Stimulated activated effector memory CD8-positive, alpha-beta T cell treated with anti-CD3 and anti-CD28 coated beads, Interleukin-12 subunit alpha, Interleukin-12 subunit beta, amount 100 ng/mL, for 72 hours (primary cell): ENCODE measurements at regions not wholly inside any gene's neighbourhood (a gene's known extent, or its start where the extent isn't known, plus 50 kb on each side); places are given as distances from the start of the nearest gene placed in this dataset.

Source experiments
- ATAC-seq: fragments of 150-1000 bp; cut with Tn5 transposase; 2 replicates; pipeline ENCODE4 v1.10.0; 2021
- DNase-seq, 2 donors: peaks; one replicate each; pipeline ENCODE4 v3.0.0; 2021 to 2022; ENCODE audit warnings: low spot score in 2 of 2
- H3K27ac Mint-ChIP-seq: one replicate; pipeline ENCODE4 v1.8.0; 2022; ENCODE audit warnings: mild to moderate bottlenecking, mixed read lengths
- H3K36me3 Mint-ChIP-seq: one replicate; pipeline ENCODE4 v1.8.0; 2022; ENCODE audit warnings: mild to moderate bottlenecking, mixed read lengths
- H3K4me1 Mint-ChIP-seq: one replicate; pipeline ENCODE4 v1.8.0; 2022; ENCODE audit warnings: mixed read lengths
- H3K4me3 Mint-ChIP-seq: one replicate; pipeline ENCODE4 v1.8.0; 2022; ENCODE audit warnings: mild to moderate bottlenecking, mixed read lengths
- H3K9me3 Mint-ChIP-seq: one replicate; pipeline ENCODE4 v1.8.0; 2022; ENCODE audit warnings: mixed read lengths

DNA sequence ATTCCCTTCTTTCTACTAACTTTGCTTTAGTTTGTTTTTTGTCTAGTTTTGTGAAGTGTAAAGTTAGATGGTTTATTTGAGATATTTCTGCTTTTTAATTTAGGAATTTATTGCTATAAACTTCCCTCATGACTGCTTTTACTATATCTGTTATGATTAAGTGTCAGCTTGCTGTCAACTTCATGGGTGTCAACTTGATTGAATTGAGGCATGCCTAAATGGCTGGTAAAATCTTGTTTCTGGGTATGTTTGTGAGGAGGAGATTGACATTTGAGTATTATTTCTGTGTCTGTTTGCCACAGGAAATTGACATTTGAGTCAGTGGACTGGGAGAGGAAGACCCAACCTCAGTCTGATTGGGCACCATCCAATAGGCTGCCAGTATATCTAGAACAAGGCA is 1147.0 kb upstream of the EYS start:
- Mint-ChIP-seq H3K27ac (no peak overlapping the region), H3K9me3 (peaks cover 17% of the 10 kb centered on the region), H3K4me1 (no peaks in the 10 kb centered on the region), H3K4me3 (no peak overlapping the region), H3K36me3 (no peaks in the 10 kb centered on the region)
- no peak for DNase-seq
- ATAC-seq: no peak

DNA sequence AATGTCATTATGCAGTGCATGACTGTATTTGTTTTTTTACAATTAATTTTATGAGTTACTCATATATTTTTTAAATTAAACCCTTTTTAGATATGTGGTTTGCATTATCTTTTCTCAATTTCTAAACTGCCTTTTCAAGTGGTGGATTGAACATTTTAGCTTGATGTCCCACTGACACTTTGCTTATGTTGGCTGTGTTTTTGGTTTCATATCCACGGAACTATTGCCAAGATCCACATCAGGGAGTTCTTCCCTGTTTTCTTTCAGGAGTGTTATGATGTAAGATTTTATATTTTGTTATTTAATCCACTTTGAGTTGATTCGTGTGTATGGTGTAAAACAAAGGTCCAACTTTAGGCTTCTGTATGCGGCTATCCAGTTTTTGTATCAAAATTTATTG is 1144.9 kb upstream of the EYS start:
- Mint-ChIP-seq H3K4me1 (no peaks in the 10 kb centered on the region), H3K36me3 (no peaks in the 10 kb centered on the region), H3K27ac (no peak overlapping the region), H3K4me3 (no peak overlapping the region), H3K9me3 (peaks cover 23% of the 10 kb centered on the region)
- ATAC-seq: no peak
- no peak for DNase-seq

DNA sequence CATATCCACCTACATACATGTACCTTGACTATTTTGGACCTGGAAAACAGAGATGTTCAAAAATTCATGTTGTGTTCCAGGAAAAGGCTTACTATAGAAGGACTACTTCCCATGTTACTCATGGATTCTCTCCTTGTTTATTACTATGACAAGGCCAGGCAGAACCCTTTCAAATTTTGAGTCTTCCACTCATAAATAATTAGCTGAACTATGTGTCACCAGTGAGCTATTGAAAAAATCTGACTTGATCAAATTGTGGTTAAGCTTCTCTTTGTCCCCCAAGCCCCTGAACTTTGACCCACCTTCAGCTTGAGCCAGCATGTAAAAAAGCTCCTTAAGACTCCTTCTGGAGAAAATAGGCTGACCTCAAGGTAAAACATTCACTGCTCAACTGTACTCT is 1142.8 kb upstream of the EYS start:
- no peak overlapping the region for H3K27ac Mint-ChIP-seq
- no peaks in the 10 kb centered on the region for H3K36me3 Mint-ChIP-seq
- H3K9me3 Mint-ChIP-seq: peaks cover 22% of the 10 kb centered on the region
- no peak for ATAC-seq
- H3K4me1 Mint-ChIP-seq: no peaks in the 10 kb centered on the region
- H3K4me3 Mint-ChIP-seq: no peak overlapping the region
- DNase-seq: no peak

DNA sequence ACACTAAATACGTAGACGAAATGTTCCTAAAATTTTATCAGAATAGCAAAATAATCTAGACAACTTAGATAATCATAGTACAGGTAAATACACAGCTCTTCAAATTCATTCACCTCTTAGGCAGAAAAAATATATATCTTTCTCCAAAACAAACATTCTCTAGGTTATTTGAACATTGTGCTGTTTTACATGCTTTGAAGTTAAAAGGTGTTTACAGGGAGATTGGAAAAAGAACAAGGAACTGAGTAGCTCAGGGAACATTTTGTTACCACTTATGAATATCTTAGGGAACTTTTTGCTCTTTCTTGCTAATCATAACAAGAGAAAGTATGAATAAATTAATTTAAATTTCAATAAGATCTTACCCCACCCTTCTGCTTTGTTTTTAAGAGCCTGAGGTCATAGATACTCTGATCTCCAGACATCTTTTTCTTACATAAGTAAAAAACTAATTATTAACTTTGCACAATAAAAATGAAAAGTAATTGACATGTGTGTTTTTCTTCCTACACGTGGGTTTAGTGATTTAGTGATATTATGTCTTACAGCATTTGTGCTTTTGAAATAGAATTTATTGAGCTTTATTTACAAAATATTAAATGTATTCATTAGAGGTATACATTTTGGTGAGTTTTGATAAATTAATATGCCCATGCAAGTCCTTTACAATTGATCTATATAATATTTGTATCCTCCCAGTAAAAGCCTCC is 1141.4 kb upstream of the EYS start:
- ATAC-seq: no peak
- no peak overlapping the region for H3K27ac Mint-ChIP-seq
- DNase-seq: no peak
- no peaks in the 10 kb centered on the region for H3K4me1 Mint-ChIP-seq
- no peak overlapping the region for H3K4me3 Mint-ChIP-seq
- peaks cover 19% of the 10 kb centered on the region for H3K9me3 Mint-ChIP-seq
- no peaks in the 10 kb centered on the region for H3K36me3 Mint-ChIP-seq

DNA sequence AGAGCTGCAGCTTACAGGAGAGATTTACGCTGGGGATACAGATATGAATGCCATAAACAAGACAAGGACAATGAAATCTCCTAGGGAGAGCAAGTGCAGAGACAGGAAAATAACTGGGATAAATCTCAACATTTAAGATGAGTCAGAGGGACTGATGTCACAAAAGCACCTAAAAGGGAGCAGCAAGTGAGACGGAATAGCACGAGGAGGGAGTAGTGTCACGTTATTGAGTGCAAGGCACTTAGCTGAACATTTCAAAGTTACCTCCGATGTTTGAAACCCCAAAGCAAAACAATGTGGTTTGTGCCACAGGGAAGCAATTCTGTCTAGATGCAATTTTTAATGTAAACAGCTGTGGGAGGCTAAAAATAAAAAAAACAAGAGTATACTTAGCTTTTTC is 1131.7 kb upstream of the EYS start:
- ATAC-seq (no peak), DNase-seq (no peak)
- Mint-ChIP-seq H3K4me1 (no peaks in the 10 kb centered on the region), H3K9me3 (peaks cover 15% of the 10 kb centered on the region), H3K36me3 (no peaks in the 10 kb centered on the region), H3K4me3 (no peak overlapping the region), H3K27ac (no peak overlapping the region)

DNA sequence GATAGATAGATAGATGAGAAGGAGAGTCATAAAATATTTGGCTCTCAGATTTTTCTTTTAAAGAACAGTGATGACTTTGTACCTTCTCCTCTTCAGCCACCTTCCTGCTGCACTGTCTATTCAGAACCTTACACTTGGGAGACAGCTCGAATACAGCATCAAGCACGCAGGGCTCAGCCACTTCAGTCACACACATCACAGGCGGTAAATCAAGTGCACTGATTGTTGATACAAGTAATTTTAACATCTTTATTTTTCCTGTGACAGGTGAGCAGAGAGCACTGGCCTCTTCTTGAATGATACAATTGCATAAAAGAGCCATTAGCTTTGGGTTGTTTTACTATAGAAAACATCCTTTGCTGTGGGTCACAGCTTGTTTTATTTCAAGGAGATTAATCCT is 1118.5 kb upstream of the EYS start:
- no peak overlapping the region for H3K27ac Mint-ChIP-seq
- H3K9me3 Mint-ChIP-seq: peaks cover 12% of the 10 kb centered on the region
- no peaks in the 10 kb centered on the region for H3K4me1 Mint-ChIP-seq
- DNase-seq (no peak), ATAC-seq (no peak)
- no peak overlapping the region for H3K4me3 Mint-ChIP-seq
- H3K36me3 Mint-ChIP-seq: no peaks in the 10 kb centered on the region

DNA sequence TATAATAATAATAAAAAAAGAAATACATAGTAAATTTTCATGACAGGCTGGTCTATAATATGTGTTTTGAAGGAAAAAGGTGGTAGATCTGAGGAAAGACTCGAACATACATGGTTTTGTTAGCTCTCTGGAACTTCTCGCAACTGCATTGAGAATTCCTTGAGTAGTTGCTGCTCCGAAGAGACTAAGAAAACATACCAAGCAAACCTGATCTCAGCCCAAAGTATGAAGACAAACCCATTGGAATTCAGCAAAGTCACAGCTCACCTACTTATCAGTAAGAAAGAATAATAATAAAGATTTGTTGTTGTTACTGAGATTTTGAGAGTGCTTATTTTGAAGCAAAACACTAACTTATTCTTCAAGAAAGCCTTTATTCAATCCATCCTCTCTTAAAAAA is 1107.1 kb upstream of the EYS start:
- Mint-ChIP-seq H3K27ac (no peak overlapping the region), H3K36me3 (no peaks in the 10 kb centered on the region), H3K9me3 (peaks cover 15% of the 10 kb centered on the region), H3K4me1 (no peaks in the 10 kb centered on the region), H3K4me3 (no peak overlapping the region)
- DNase-seq (no peak), ATAC-seq (no peak)

DNA sequence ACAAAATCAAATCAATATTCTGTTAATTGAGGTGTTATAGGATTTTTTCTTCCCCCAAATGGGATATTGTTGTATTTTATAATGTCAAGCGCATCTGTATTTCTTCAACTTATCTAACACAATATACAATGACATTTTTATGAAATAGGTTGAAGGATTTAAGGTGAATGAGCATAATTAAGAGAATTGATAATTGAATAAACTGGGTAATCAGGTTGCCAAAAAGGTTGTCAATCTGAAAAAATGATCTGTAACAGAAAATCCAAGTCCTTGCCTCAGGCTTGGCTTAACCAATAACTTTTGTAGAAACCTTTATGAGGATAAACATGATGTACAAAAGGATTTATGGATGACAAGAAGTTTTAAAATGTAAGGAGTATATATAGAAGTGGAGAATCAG is 1101.7 kb upstream of the EYS start:
- Mint-ChIP-seq H3K4me3 (no peak overlapping the region), H3K9me3 (peaks cover 14% of the 10 kb centered on the region), H3K36me3 (no peaks in the 10 kb centered on the region), H3K4me1 (no peaks in the 10 kb centered on the region), H3K27ac (no peak overlapping the region)
- no peak for ATAC-seq
- no peak for DNase-seq

DNA sequence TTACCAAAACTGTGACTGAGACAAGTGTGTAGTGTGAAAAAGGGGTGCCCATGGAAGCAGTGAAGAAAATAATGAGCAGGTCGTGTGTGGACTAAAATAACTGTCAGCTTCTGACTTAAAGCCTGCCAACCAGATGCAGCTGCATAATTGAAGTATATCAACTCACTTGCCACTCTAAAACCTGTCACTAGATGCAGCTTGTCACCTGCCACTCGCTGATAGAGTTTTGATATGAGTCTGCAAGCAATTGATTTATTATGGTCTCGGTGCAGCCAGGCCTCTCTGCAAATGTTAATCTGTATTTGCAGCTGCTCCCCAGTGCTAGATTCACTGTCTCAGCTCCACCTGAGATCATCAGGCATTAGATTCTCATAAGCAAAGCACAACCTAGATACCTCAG is 1090.0 kb upstream of the EYS start:
- no peak for ATAC-seq
- Mint-ChIP-seq H3K36me3 (no peaks in the 10 kb centered on the region), H3K9me3 (peaks cover 6% of the 10 kb centered on the region), H3K4me1 (no peaks in the 10 kb centered on the region), H3K4me3 (no peak overlapping the region), H3K27ac (no peak overlapping the region)
- DNase-seq: no peak

DNA sequence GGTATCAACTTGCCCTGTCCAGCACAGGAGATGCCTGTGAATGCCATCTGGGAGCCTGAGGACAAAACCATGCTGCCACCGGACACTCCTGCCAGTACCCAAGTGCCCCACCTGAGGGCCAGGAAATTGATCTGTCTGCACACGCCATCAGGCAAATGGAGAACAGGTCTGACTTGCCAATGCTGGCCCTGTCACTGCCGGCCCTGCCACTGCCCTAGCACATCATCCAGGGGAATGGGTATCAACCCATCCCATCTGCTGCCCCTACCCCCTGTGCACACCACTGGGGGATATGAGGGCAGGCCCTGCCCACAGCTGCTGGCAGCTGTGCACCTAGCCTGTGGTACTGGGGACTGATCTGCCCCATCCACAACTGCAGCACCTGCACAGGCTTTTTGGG is 1081.6 kb upstream of the EYS start:
- H3K27ac Mint-ChIP-seq: no peak overlapping the region
- DNase-seq (no peak), ATAC-seq (no peak)

DNA sequence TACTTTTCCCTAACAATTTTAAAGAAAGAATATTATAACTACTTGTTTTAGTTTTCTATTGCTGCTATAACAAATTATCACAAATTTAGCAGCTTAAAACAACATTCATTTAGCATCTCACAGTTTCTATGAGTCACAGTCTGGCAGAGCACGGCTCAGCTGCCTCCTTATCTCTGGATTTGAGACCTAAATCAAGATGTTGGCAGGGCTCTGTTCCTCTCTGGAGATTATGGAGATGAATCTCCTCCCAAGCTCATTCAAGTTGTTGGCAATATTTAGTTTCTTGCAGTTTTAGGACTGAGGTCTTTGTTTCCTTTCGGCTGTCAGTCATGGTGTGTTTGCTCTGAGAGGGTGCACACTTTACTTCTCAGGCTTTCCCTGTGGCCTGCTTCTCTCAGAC is 1065.8 kb upstream of the EYS start:
- ATAC-seq (no peak), DNase-seq (no peak)
- Mint-ChIP-seq H3K36me3 (no peaks in the 10 kb centered on the region), H3K9me3 (peaks cover 25% of the 10 kb centered on the region), H3K27ac (no peak overlapping the region), H3K4me1 (no peaks in the 10 kb centered on the region), H3K4me3 (no peak overlapping the region)

More for the DNA sequence above, 1081.6 kb upstream of the EYS start:
- no peak overlapping the region for H3K4me3 Mint-ChIP-seq
- no peaks in the 10 kb centered on the region for H3K4me1 Mint-ChIP-seq
- no peaks in the 10 kb centered on the region for H3K36me3 Mint-ChIP-seq
- peaks cover 18% of the 10 kb centered on the region for H3K9me3 Mint-ChIP-seq

DNA sequence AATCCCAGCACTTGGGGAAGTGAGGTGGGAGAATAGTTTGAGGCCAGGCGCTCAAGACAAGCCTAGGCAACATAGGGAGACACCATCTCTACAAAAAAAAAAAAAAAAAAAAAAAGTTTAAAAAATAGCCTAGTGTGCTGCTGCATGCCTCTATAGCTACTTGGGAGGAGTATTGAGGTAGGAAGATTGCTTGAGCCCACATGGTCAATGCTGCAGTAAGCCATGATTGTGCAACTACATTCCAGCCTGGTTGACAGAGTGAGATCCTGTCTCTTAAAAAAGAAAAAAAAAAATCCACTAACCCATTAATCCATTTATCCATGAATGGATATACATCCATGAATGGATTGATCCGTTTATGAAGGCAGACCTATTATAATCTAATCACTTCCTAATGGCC is 1064.6 kb upstream of the EYS start:
- no peaks in the 10 kb centered on the region for H3K4me1 Mint-ChIP-seq
- DNase-seq: no peak
- peaks cover 22% of the 10 kb centered on the region for H3K9me3 Mint-ChIP-seq
- ATAC-seq: no peak
- no peak overlapping the region for H3K27ac Mint-ChIP-seq
- H3K4me3 Mint-ChIP-seq: no peak overlapping the region
- H3K36me3 Mint-ChIP-seq: no peaks in the 10 kb centered on the region

DNA sequence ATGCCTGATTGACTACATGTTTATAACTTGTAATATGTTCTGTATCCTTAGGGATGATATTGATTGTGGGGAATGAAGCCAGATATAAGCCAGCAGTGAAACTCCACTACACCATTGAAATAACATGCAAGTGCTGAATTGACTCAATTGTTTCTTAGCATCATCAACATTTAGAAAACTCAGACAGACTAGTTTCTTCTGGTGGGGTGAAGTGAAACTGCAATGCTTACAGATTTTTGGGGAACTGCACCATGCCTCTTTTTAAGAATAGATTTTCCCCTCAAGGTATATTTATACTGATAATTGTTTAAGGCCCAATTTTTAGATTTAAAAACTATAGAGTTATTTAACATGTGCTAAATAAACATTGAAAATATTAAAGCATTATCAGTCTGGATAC is 1044.6 kb upstream of the EYS start:
- Mint-ChIP-seq H3K36me3 (no peaks in the 10 kb centered on the region), H3K27ac (no peak overlapping the region), H3K9me3 (peaks cover 12% of the 10 kb centered on the region), H3K4me3 (no peak overlapping the region), H3K4me1 (no peaks in the 10 kb centered on the region)
- DNase-seq (no peak), ATAC-seq (no peak)

DNA sequence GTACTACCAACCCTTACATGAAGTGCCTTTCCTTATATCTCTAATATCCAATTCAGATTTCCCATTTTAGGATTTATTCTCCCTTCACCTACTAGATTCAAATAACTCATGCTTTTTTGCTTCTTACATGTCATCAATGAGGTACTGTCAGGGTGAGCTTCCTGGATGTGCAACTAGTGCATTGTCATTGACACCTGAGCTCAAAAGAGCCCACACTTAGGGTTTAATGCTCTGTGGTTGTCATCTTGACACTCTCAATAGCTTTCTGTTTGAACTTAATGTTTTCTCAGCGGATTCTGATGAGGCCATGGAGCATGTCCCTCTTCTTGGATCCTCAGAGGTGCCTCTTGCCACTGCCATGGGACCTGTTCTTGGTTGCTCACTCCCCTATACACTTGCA is 1033.3 kb upstream of the EYS start:
- no peaks in the 10 kb centered on the region for H3K36me3 Mint-ChIP-seq
- no peak overlapping the region for H3K27ac Mint-ChIP-seq
- DNase-seq: no peak
- no peak for ATAC-seq
- H3K4me1 Mint-ChIP-seq: no peaks in the 10 kb centered on the region
- H3K4me3 Mint-ChIP-seq: no peak overlapping the region
- H3K9me3 Mint-ChIP-seq: peaks cover 14% of the 10 kb centered on the region

DNA sequence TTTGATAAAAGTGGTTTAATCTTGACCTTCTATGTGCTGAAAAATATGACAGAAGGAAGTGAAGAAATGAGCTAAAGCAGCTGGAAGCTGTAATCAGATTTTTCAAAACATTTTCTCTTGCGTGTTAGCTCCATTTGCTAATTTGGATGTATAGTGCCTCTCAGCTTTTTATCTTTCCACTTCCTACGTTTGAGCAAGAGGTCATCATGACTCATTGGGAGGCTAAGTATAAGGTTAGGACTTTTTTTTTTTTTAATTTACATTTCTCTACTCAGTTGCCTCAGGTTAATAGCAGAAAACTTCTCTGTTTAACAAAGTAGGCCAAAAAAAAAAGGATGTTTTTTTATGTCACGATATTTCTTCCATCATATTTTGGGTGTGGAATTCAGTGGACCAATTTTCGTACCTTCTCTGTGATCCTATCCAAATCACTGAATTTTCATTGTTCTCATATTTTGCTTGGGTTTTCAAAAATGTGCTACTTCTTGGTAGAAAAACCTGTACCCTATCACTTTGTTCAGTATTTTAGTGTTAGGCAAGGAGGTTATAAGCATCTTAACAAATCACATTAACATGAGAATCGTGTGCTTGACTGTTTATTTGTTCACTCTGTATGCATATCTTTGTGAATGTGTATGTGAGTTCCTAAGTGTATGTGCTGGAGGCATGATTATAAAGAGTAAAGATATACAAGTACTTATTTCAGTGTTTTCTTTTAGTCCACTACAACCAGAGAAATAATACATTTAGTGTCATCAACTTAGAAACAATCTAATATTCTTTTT is 1028.3 kb upstream of the EYS start:
- H3K27ac Mint-ChIP-seq: no peak overlapping the region
- DNase-seq (no peak), ATAC-seq (no peak)
- peaks cover 16% of the 10 kb centered on the region for H3K9me3 Mint-ChIP-seq
- no peak overlapping the region for H3K4me3 Mint-ChIP-seq
- H3K4me1 Mint-ChIP-seq: no peaks in the 10 kb centered on the region
- no peaks in the 10 kb centered on the region for H3K36me3 Mint-ChIP-seq

DNA sequence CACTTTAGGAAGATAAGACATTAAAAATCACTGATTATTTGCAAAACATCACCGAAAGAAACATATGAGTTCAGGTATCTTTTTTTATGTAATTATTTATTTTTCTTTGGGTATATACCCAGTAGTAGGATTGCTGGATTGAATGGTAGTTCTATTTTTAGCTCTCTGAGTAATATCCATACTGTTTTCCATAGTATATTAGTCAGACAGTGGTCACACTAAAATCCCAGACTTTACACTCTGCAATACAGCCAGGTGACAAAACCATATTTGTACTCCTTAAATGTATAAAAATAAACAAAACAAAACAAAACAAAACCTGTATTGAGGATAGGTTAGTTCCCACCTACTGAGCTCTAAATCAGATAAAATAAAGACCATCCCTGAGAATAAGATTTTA is 1024.3 kb upstream of the EYS start:
- Mint-ChIP-seq H3K27ac (no peak overlapping the region), H3K4me1 (no peaks in the 10 kb centered on the region), H3K9me3 (peaks cover 15% of the 10 kb centered on the region), H3K4me3 (no peak overlapping the region), H3K36me3 (no peaks in the 10 kb centered on the region)
- DNase-seq: no peak
- no peak for ATAC-seq
